Activated CD4-positive, alpha-beta T cell treated with anti-CD3 and anti-CD28 coated beads, Interleukin-2, amount 10 ng/mL, durations not matched to agents 24 days and 14 days (primary cell): ENCODE measurements at regions not wholly inside any gene's neighbourhood (a gene's known extent, or its start where the extent isn't known, plus 50 kb on each side); places are given as distances from the start of the nearest gene placed in this dataset.
"Not testable (repeated sequence)": the region's sequence is repeated elsewhere in the genome, so short reads cannot be mapped to it uniquely, and the experiment has no call there.

Experiments
- DNase-seq: peaks from one replicate; pipeline ENCODE4 v3.0.0; 2022
- H3K27ac Mint-ChIP-seq: one replicate; pipeline ENCODE4 v1.8.0; 2022; ENCODE audit warnings: mild to moderate bottlenecking, mixed read lengths
- H3K27me3 Mint-ChIP-seq: one replicate; pipeline ENCODE4 v1.8.0; 2022; ENCODE audit warnings: mixed read lengths
- H3K36me3 Mint-ChIP-seq: one replicate; pipeline ENCODE4 v1.8.0; 2022; ENCODE audit warnings: low read depth, mild to moderate bottlenecking, mixed read lengths
- H3K4me1 Mint-ChIP-seq: one replicate; pipeline ENCODE4 v1.8.0; 2021; ENCODE audit warnings: mixed read lengths
- H3K4me3 Mint-ChIP-seq: one replicate; pipeline ENCODE4 v1.8.0; 2022; ENCODE audit warnings: mild to moderate bottlenecking, moderate library complexity, mixed read lengths
- H3K9me3 Mint-ChIP-seq: one replicate; pipeline ENCODE4 v1.8.0; 2021; ENCODE audit warnings: mixed read lengths
- intact Hi-C: fragments of 100-400 bp; cut with micrococcal nuclease; formaldehyde crosslinking; loops from one replicate; pipeline ENCODE4 v1.15.1; 2023

GRCh38 chr1:4468804-4469514 lies 185.4 kb upstream of the AJAP1 start:
- H3K27ac Mint-ChIP-seq = no peak overlapping the region
- H3K36me3 Mint-ChIP-seq = no peaks in the 10 kb centered on the region
- no peak for DNase-seq
- no peaks in the 10 kb centered on the region for H3K4me1 Mint-ChIP-seq
- H3K4me3 Mint-ChIP-seq = no peak overlapping the region
- H3K27me3 Mint-ChIP-seq = no peaks in the 10 kb centered on the region
- intact Hi-C loops = no loop called here
- H3K9me3 Mint-ChIP-seq = no peaks in the 10 kb centered on the region

- Mint-ChIP-seq H3K4me1 (no peaks in the 10 kb centered on the region), H3K27ac (no peak overlapping the region), H3K4me3 (no peak overlapping the region), H3K9me3 (peaks cover 11% of the 10 kb centered on the region), H3K36me3 (no peaks in the 10 kb centered on the region), H3K27me3 (no peaks in the 10 kb centered on the region)
- DNase-seq = no peak
- intact Hi-C loops = no loop called here
Measured at GRCh38 chr1:4476394-4476793, 178.0 kb upstream of the AJAP1 start.

- Mint-ChIP-seq H3K36me3 (no peaks in the 10 kb centered on the region), H3K27me3 (no peaks in the 10 kb centered on the region), H3K4me3 (no peak overlapping the region)
Measured at GRCh38 chr1:4481451-4481850, 173.0 kb upstream of the AJAP1 start.

GRCh38 chr1:4482526-4482925 lies 171.9 kb upstream of the AJAP1 start:
- no peak for DNase-seq
- H3K4me3 Mint-ChIP-seq = no peak overlapping the region
- intact Hi-C loops = no loop called here
- no peaks in the 10 kb centered on the region for H3K9me3 Mint-ChIP-seq
- H3K36me3 Mint-ChIP-seq = no peaks in the 10 kb centered on the region
- no peak overlapping the region for H3K27ac Mint-ChIP-seq
- no peaks in the 10 kb centered on the region for H3K4me1 Mint-ChIP-seq
- H3K27me3 Mint-ChIP-seq = no peaks in the 10 kb centered on the region

More at GRCh38 chr1:4481451-4481850, 173.0 kb upstream of the AJAP1 start:
- H3K4me1 Mint-ChIP-seq = no peaks in the 10 kb centered on the region
- no peak overlapping the region for H3K27ac Mint-ChIP-seq
- no peak for DNase-seq
- H3K9me3 Mint-ChIP-seq = peaks cover 6% of the 10 kb centered on the region
- intact Hi-C loops = no loop called here

GRCh38 chr1:4483021-4483625 lies 171.3 kb upstream of the AJAP1 start:
- no peaks in the 10 kb centered on the region for H3K4me1 Mint-ChIP-seq
- H3K9me3 Mint-ChIP-seq = no peaks in the 10 kb centered on the region
- no peak overlapping the region for H3K4me3 Mint-ChIP-seq
- no peak for DNase-seq
- no peak overlapping the region for H3K27ac Mint-ChIP-seq
- intact Hi-C loops = no loop called here
- H3K27me3 Mint-ChIP-seq = no peaks in the 10 kb centered on the region
- no peaks in the 10 kb centered on the region for H3K36me3 Mint-ChIP-seq

- Mint-ChIP-seq H3K27me3 (no peaks in the 10 kb centered on the region), H3K27ac (no peak overlapping the region), H3K4me3 (no peak overlapping the region), H3K4me1 (no peaks in the 10 kb centered on the region), H3K9me3 (no peaks in the 10 kb centered on the region), H3K36me3 (no peaks in the 10 kb centered on the region)
- intact Hi-C loops = no loop called here
- DNase-seq = no peak
Measured at GRCh38 chr1:4485398-4485797, 169.0 kb upstream of the AJAP1 start.

GRCh38 chr1:4485878-4486277 lies 168.5 kb upstream of the AJAP1 start:
- Mint-ChIP-seq H3K4me1 (no peaks in the 10 kb centered on the region), H3K36me3 (no peaks in the 10 kb centered on the region), H3K27ac (no peak overlapping the region), H3K9me3 (no peaks in the 10 kb centered on the region), H3K27me3 (no peaks in the 10 kb centered on the region), H3K4me3 (no peak overlapping the region)
- DNase-seq = no peak
- intact Hi-C loops = no loop called here

GRCh38 chr1:4486408-4487120 lies 167.8 kb upstream of the AJAP1 start:
- Mint-ChIP-seq H3K27ac (no peak overlapping the region), H3K27me3 (no peaks in the 10 kb centered on the region), H3K4me3 (no peak overlapping the region), H3K4me1 (no peaks in the 10 kb centered on the region), H3K36me3 (no peaks in the 10 kb centered on the region), H3K9me3 (no peaks in the 10 kb centered on the region)
- intact Hi-C loops = no loop called here
- DNase-seq = no peak

- Mint-ChIP-seq H3K4me3 (no peak overlapping the region), H3K36me3 (no peaks in the 10 kb centered on the region), H3K27ac (no peak overlapping the region), H3K27me3 (no peaks in the 10 kb centered on the region), H3K9me3 (no peaks in the 10 kb centered on the region), H3K4me1 (no peaks in the 10 kb centered on the region)
- intact Hi-C loops = no loop called here
- DNase-seq = no peak
Measured at GRCh38 chr1:4488018-4488417, 166.4 kb upstream of the AJAP1 start.

- Mint-ChIP-seq H3K4me1 (no peaks in the 10 kb centered on the region), H3K27me3 (no peaks in the 10 kb centered on the region), H3K27ac (no peak overlapping the region), H3K9me3 (no peaks in the 10 kb centered on the region), H3K36me3 (no peaks in the 10 kb centered on the region), H3K4me3 (no peak overlapping the region)
- DNase-seq = no peak
- intact Hi-C loops = no loop called here
Measured at GRCh38 chr1:4489486-4489885, 164.9 kb upstream of the AJAP1 start.

GRCh38 chr1:4489992-4490391 lies 164.4 kb upstream of the AJAP1 start:
- H3K4me3 Mint-ChIP-seq, intact Hi-C loops, H3K27me3 Mint-ChIP-seq, H3K4me1 Mint-ChIP-seq, H3K36me3 Mint-ChIP-seq, H3K27ac Mint-ChIP-seq, H3K9me3 Mint-ChIP-seq, DNase-seq: not testable (repeated sequence)

- no peaks in the 10 kb centered on the region for H3K9me3 Mint-ChIP-seq
- H3K4me1 Mint-ChIP-seq = no peaks in the 10 kb centered on the region
- no peaks in the 10 kb centered on the region for H3K36me3 Mint-ChIP-seq
- H3K27ac Mint-ChIP-seq = no peak overlapping the region
- DNase-seq = no peak
- intact Hi-C loops = no loop called here
- H3K27me3 Mint-ChIP-seq = no peaks in the 10 kb centered on the region
- no peak overlapping the region for H3K4me3 Mint-ChIP-seq
Measured at GRCh38 chr1:4494027-4494426, 160.4 kb upstream of the AJAP1 start.

GRCh38 chr1:4494558-4494957 lies 159.9 kb upstream of the AJAP1 start:
- DNase-seq = no peak
- no peak overlapping the region for H3K27ac Mint-ChIP-seq
- no peaks in the 10 kb centered on the region for H3K4me1 Mint-ChIP-seq
- intact Hi-C loops = no loop called here
- H3K4me3 Mint-ChIP-seq = no peak overlapping the region
- no peaks in the 10 kb centered on the region for H3K36me3 Mint-ChIP-seq
- no peaks in the 10 kb centered on the region for H3K27me3 Mint-ChIP-seq
- H3K9me3 Mint-ChIP-seq = no peaks in the 10 kb centered on the region

GRCh38 chr1:4495809-4496208 lies 158.6 kb upstream of the AJAP1 start:
- Mint-ChIP-seq H3K4me1 (no peaks in the 10 kb centered on the region), H3K9me3 (no peaks in the 10 kb centered on the region), H3K27me3 (no peaks in the 10 kb centered on the region), H3K27ac (no peak overlapping the region), H3K4me3 (no peak overlapping the region), H3K36me3 (no peaks in the 10 kb centered on the region)
- no peak for DNase-seq
- intact Hi-C loops = no loop called here
